NCI-H128 (cell line): ENCODE measurements at regions not wholly inside any gene's neighbourhood (a gene's known extent, or its start where the extent isn't known, plus 50 kb on each side); places are given as distances from the start of the nearest gene placed in this dataset.

ENCODE experiments used
- DNase-seq: peaks from one replicate; lab custom pipeline; 2025; ENCODE audit not compliant: unreplicated experiment; lab: John Stamatoyannopoulos, UW

GRCh38 chr2:165033402-165033801 lies 78.1 kb upstream of the SLC38A11 start:
- DNase-seq, result no peak

GRCh38 chr2:165032559-165032958 lies 77.2 kb upstream of the SLC38A11 start:
- no peak for DNase-seq

GRCh38 chr2:165024199-165024598 lies 68.9 kb upstream of the SLC38A11 start:
- DNase-seq, result no peak

GRCh38 chr2:165022781-165023180 lies 67.5 kb upstream of the SLC38A11 start:
- no peak for DNase-seq

- no peak for DNase-seq
These were observed 62.8 kb upstream of the SLC38A11 start for GRCh38 chr2:165017966-165018596.

GRCh38 chr2:165016772-165017411 lies 61.6 kb upstream of the SLC38A11 start:
- peak; percentile 7 for DNase-seq

GRCh38 chr2:165015052-165015642 lies 59.8 kb upstream of the SLC38A11 start:
- DNase-seq, result peak; percentile 18

GRCh38 chr2:165013944-165014619 lies 58.8 kb upstream of the SLC38A11 start:
- DNase-seq, result no peak

GRCh38 chr2:165011199-165011598 lies 55.9 kb upstream of the SLC38A11 start:
- no peak for DNase-seq

- DNase-seq, result no peak
These were observed 55.2 kb upstream of the SLC38A11 start for GRCh38 chr2:165010556-165010955.

GRCh38 chr2:165009466-165009865 lies 54.1 kb upstream of the SLC38A11 start:
- no peak for DNase-seq

- DNase-seq, result no peak
These were observed 53.5 kb upstream of the SLC38A11 start for GRCh38 chr2:165008730-165009315.

- DNase-seq, result no peak
These were observed 51.9 kb upstream of the SLC38A11 start for GRCh38 chr2:165007161-165007744.
